ENCODE measurements at regions not wholly inside any gene's neighbourhood (a gene's known extent, or its start where the extent isn't known, plus 50 kb on each side); places are given as distances from the start of the nearest gene placed in this dataset.

- no peak for DNase-seq (ENCODE audit: extremely low read depth, low read depth)
- H3K4me3 ChIP-seq (replicated peaks; ENCODE audit: low read depth, low read length): no peak overlapping the region
- no peak for TF ChIP-seq CTCF (IDR thresholded peaks at IDR 0.05; ENCODE audit: low read depth, low read length, missing control alignments)
These were observed 146.1 kb upstream of the NEIL3 start for GRCh38 chr4:177163532-177163931.

- TF ChIP-seq CTCF (IDR thresholded peaks at IDR 0.05; ENCODE audit: low read depth, low read length, missing control alignments): no peak
- no peak overlapping the region for H3K4me3 ChIP-seq (replicated peaks; ENCODE audit: low read depth, low read length)
- DNase-seq (ENCODE audit: extremely low read depth, low read depth): no peak
These were observed 138.1 kb upstream of the NEIL3 start for GRCh38 chr4:177171588-177171987.

- TF ChIP-seq CTCF (IDR thresholded peaks at IDR 0.05; ENCODE audit: low read depth, low read length, missing control alignments): no peak
- H3K4me3 ChIP-seq (replicated peaks; ENCODE audit: low read depth, low read length): no peak overlapping the region
- DNase-seq (ENCODE audit: extremely low read depth, low read depth): no peak
These were observed 134.2 kb upstream of the NEIL3 start for GRCh38 chr4:177175473-177175872.

GRCh38 chr4:177177541-177178081 is 132.1 kb upstream of the NEIL3 start:
- DNase-seq (ENCODE audit: extremely low read depth, low read depth): no peak
- no peak for TF ChIP-seq CTCF (IDR thresholded peaks at IDR 0.05; ENCODE audit: low read depth, low read length, missing control alignments)
- no peak overlapping the region for H3K4me3 ChIP-seq (replicated peaks; ENCODE audit: low read depth, low read length)

DNA sequence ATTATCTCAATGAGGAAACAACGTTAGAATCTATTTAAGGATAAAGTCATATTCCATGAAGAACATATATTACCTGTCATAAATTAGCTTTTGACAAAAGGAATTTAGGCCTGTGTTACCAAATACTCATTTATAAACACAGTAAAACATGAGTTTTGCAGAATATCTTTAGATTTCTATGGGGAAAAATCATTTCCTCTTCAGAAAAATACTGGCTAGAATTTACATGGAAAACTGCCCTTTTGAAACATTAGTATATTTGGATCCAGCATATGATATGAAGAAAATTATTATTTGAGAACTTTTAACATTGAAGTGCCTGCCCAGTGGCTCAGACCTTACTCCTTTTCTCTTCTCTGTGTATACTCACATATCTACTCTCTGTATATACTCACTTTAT is 131.4 kb upstream of the NEIL3 start:
- TF ChIP-seq CTCF (IDR thresholded peaks at IDR 0.05; ENCODE audit: low read depth, low read length, missing control alignments): no peak
- no peak for DNase-seq (ENCODE audit: extremely low read depth, low read depth)
- no peak overlapping the region for H3K4me3 ChIP-seq (replicated peaks; ENCODE audit: low read depth, low read length)

DNA sequence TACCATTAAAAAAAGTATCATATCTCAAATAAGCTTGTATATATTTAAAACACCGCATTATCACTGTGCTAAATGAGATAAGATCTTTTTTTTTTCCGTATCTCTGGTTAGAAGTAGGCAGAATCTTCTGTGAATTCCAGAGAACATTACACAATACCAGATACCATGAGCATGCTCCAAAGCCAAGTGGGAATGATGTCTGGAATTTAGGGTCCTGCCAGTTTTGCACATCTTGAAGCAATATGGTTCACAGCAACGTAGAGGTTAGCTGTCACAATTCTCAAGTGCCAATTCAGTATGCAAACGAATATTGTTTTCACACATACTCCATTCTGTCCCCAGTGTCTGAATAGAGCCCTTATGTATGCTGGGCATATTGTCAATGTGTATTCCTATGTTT is 127.5 kb upstream of the NEIL3 start:
- H3K4me3 ChIP-seq (replicated peaks; ENCODE audit: low read depth, low read length): no peak overlapping the region
- TF ChIP-seq CTCF (IDR thresholded peaks at IDR 0.05; ENCODE audit: low read depth, low read length, missing control alignments): no peak
- DNase-seq (ENCODE audit: extremely low read depth, low read depth): peak; percentile 17

DNA sequence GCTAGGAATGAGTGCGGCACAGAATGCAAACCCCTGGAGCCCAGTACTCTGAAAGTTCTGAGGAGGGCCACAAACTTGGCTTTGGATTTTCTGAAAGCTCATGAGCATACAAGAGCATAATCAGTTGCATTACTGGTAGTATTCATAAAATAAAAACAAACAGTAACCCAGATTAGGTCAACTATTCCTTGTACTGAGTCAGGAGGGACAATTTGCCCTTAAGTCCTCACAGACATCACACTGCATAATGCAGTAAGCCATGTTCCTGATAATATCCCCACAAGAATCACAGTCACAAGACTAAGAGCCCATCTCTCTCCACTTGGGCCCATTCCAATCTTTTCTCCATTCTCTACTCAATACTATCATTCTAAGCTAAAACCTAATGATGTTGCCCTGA is 126.9 kb upstream of the NEIL3 start:
- TF ChIP-seq CTCF (IDR thresholded peaks at IDR 0.05; ENCODE audit: low read depth, low read length, missing control alignments): no peak
- H3K4me3 ChIP-seq (replicated peaks; ENCODE audit: low read depth, low read length): no peak overlapping the region
- no peak for DNase-seq (ENCODE audit: extremely low read depth, low read depth)
